ENCODE measurements at regions not wholly inside any gene's neighbourhood (a gene's known extent, or its start where the extent isn't known, plus 50 kb on each side); places are given as distances from the start of the nearest gene placed in this dataset.

GRCh38 chr6:166721576-166721975 is 94.5 kb upstream of the RPS6KA2 start:
- in situ Hi-C loops (cut with MboI; ENCODE audit: low pct_unique_long_range_greater_than_20kb, low sequenced_read_pairs, unreplicated experiment) = no loop called here
- no peak for TF ChIP-seq CTCF (IDR thresholded peaks at IDR 0.05; ENCODE audit: extremely low read depth, insufficient read depth, missing control alignments)
- DNase-seq (ENCODE audit: low spot score) = no peak

- TF ChIP-seq CTCF (IDR thresholded peaks at IDR 0.05; ENCODE audit: extremely low read depth, insufficient read depth, missing control alignments) = no peak
- in situ Hi-C loops (cut with MboI; ENCODE audit: low pct_unique_long_range_greater_than_20kb, low sequenced_read_pairs, unreplicated experiment) = no loop called here
- DNase-seq (ENCODE audit: low spot score) = no peak
These were observed 93.8 kb upstream of the RPS6KA2 start for GRCh38 chr6:166720856-166721255.

- TF ChIP-seq CTCF (IDR thresholded peaks at IDR 0.05; ENCODE audit: extremely low read depth, insufficient read depth, missing control alignments) = no peak
- in situ Hi-C loops (cut with MboI; ENCODE audit: low pct_unique_long_range_greater_than_20kb, low sequenced_read_pairs, unreplicated experiment) = no loop called here
- DNase-seq (ENCODE audit: low spot score) = no peak
These were observed 92.0 kb upstream of the RPS6KA2 start for GRCh38 chr6:166719019-166719418.

- TF ChIP-seq CTCF (IDR thresholded peaks at IDR 0.05; ENCODE audit: extremely low read depth, insufficient read depth, missing control alignments) = no peak
- no peak for DNase-seq (ENCODE audit: low spot score)
- in situ Hi-C loops (cut with MboI; ENCODE audit: low pct_unique_long_range_greater_than_20kb, low sequenced_read_pairs, unreplicated experiment) = no loop called here
These were observed 91.5 kb upstream of the RPS6KA2 start for GRCh38 chr6:166718516-166718915.

GRCh38 chr6:166716910-166717617 is 90.0 kb upstream of the RPS6KA2 start:
- no peak for TF ChIP-seq CTCF (IDR thresholded peaks at IDR 0.05; ENCODE audit: extremely low read depth, insufficient read depth, missing control alignments)
- DNase-seq (ENCODE audit: low spot score) = no peak

GRCh38 chr6:166715992-166716391 is 88.9 kb upstream of the RPS6KA2 start:
- no peak for DNase-seq (ENCODE audit: low spot score)
- no peak for TF ChIP-seq CTCF (IDR thresholded peaks at IDR 0.05; ENCODE audit: extremely low read depth, insufficient read depth, missing control alignments)
- in situ Hi-C loops (cut with MboI; ENCODE audit: low pct_unique_long_range_greater_than_20kb, low sequenced_read_pairs, unreplicated experiment) = no loop called here

More at GRCh38 chr6:166716910-166717617, 90.0 kb upstream of the RPS6KA2 start:
- in situ Hi-C loops (cut with MboI; ENCODE audit: low pct_unique_long_range_greater_than_20kb, low sequenced_read_pairs, unreplicated experiment) = no loop called here

Measured in GM13977 (cell line).